ENCODE measurements at regions not wholly inside any gene's neighbourhood (a gene's known extent, or its start where the extent isn't known, plus 50 kb on each side); places are given as distances from the start of the nearest gene placed in this dataset.

DNA sequence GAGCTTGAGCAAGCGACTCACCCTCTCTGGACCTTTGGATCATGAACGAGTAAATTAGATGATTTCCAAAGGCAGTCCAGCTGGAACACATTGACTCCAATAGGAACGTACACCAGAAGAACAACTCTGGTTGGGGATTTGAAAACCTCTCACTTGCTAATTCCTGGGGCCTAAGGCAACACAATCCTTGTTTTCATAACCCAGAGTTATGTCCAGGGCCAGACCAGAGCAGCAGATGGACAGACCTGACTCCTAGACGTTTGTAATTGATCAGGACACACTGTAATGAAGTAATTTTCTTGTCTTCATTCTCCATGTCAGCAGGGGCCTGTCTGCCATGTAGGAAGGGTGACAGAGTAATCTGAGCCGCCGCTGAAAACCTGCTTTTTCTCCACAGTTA, 283.9 kb downstream of the IDS start:
- no peak for TF ChIP-seq CTCF (conservative IDR thresholded peaks at IDR 0.05 in 1 of 2, IDR thresholded peaks at IDR 0.05 in 1 of 2; ENCODE audit: low read depth in 1 of 2, low read length in 2 of 2)
- TF ChIP-seq EZH2 (IDR thresholded peaks at IDR 0.05; ENCODE audit: low read length, missing control alignments) = no peak
